HPDE6-E6E7 (cell line): ENCODE measurements at regions not wholly inside any gene's neighbourhood (a gene's known extent, or its start where the extent isn't known, plus 50 kb on each side); places are given as distances from the start of the nearest gene placed in this dataset.

Experiments used
- DNase-seq: peaks from one replicate; pipeline ENCODE4 v3.0.0; 2011; ENCODE audit warnings: missing footprints; ENCODE audit errors: extremely low spot score

- DNase-seq = no peak
Measured at GRCh38 chr12:34343766-34344165, 321.5 kb downstream of the ALG10 start.

GRCh38 chr12:34344851-34345522, 322.7 kb downstream of the ALG10 start:
- DNase-seq = no peak

- no peak for DNase-seq
Measured at GRCh38 chr12:34345801-34346200, 323.5 kb downstream of the ALG10 start.

- no peak for DNase-seq
Measured at GRCh38 chr12:34346372-34347034, 324.2 kb downstream of the ALG10 start.

GRCh38 chr12:34347367-34347766, 325.1 kb downstream of the ALG10 start:
- no peak for DNase-seq

GRCh38 chr12:34348064-34348463, 325.8 kb downstream of the ALG10 start:
- DNase-seq = no peak

- DNase-seq = no peak
Measured at GRCh38 chr12:34348836-34349672, 326.8 kb downstream of the ALG10 start.

GRCh38 chr12:34349673-34349961, 327.3 kb downstream of the ALG10 start:
- no peak for DNase-seq

GRCh38 chr12:34350092-34351041, 328.1 kb downstream of the ALG10 start:
- no peak for DNase-seq

GRCh38 chr12:34352098-34352497, 329.8 kb downstream of the ALG10 start:
- no peak for DNase-seq

- DNase-seq = no peak
Measured at GRCh38 chr12:34354239-34355200, 332.2 kb downstream of the ALG10 start.

- no peak for DNase-seq
Measured at GRCh38 chr12:34356233-34356987, 334.1 kb downstream of the ALG10 start.

GRCh38 chr12:34357791-34358190, 335.5 kb downstream of the ALG10 start:
- no peak for DNase-seq

- no peak for DNase-seq
Measured at GRCh38 chr12:34358198-34358597, 335.9 kb downstream of the ALG10 start.

- no peak for DNase-seq
Measured at GRCh38 chr12:34361721-34362316, 339.5 kb downstream of the ALG10 start.

- no peak for DNase-seq
Measured at GRCh38 chr12:34363050-34363673, 340.9 kb downstream of the ALG10 start.

GRCh38 chr12:34368079-34368478, 345.8 kb downstream of the ALG10 start:
- no peak for DNase-seq

- no peak for DNase-seq
Measured at GRCh38 chr12:34371050-34371449, 348.8 kb downstream of the ALG10 start.

GRCh38 chr12:34372003-34372402, 349.7 kb downstream of the ALG10 start:
- DNase-seq = no peak
